Stimulated activated CD4-positive, alpha-beta T cell treated with anti-CD3 and anti-CD28 coated beads, TNF-alpha, amount 100 ng/mL, for 24 hours (primary cell): ENCODE measurements at regions not wholly inside any gene's neighbourhood (a gene's known extent, or its start where the extent isn't known, plus 50 kb on each side); places are given as distances from the start of the nearest gene placed in this dataset.

Experiments
- DNase-seq, 3 experiments: peaks; one replicate each; pipeline ENCODE4 v3.0.0-alpha.2; 2020; ENCODE audit warnings: low read depth in 3 of 3

DNA sequence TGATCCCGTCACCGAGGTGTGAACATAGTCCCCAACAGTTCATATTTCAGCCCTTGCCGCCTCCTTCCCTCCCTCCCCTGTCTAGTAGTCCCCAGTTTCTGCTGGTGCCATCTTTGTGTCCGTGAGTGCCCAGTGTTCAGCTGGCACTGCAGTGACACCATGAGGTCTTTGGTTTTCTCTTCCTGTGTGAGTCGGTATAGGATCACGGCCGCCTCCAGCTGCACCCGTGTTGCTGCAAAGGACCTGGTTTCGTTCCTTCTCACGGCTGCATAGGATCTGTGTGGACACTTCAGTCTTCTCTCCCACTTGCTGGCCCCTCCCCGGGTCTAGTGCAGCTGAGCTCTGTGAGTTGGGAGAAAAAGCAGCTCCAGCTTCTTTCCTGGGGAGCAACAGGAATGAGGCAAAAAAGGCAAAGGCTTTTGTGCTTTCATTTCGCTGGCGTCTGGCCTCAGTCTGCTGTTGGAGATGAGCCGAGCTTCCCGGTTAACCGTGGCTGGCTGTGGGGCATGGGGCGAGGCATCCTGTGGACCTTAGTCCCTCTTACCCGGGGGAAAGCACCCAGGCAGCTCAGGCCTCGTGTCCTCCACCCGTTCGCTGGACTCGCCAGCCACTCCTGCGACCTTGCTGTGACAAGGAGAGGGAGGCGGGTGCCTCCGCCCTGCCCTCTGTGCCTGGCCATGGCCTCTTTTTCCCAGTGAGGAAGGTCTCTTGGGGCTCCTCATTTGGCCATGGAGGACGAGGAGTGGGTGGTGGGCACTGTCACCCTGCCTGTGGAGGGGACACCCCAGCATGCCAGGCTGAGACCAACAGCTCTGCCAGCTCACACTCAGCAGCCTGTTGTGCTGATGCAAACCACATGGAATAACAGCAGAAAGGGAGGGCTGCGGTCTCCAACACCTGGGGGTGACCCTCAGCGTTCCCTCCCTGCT, 196.5 kb downstream of the TEX29 start:
- no peak for DNase-seq

DNA sequence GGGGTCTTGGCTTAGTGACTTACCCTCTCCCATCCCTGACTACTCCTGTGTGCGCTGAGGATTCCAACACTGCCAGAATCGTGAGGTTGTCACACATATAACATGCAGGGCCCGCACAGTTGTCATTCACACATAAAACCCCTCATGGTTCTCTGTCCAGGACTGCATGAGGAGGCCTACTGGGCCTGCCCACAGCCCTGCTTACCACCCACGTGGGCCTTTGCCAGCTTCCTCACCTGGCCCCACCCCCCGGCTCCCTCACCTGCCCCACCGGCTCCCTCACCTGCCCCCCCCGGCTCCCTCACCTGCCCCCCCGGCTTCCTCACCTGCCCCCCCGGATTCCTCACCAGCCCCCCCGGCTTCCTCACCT, 197.2 kb downstream of the TEX29 start:
- DNase-seq: no peak

DNA sequence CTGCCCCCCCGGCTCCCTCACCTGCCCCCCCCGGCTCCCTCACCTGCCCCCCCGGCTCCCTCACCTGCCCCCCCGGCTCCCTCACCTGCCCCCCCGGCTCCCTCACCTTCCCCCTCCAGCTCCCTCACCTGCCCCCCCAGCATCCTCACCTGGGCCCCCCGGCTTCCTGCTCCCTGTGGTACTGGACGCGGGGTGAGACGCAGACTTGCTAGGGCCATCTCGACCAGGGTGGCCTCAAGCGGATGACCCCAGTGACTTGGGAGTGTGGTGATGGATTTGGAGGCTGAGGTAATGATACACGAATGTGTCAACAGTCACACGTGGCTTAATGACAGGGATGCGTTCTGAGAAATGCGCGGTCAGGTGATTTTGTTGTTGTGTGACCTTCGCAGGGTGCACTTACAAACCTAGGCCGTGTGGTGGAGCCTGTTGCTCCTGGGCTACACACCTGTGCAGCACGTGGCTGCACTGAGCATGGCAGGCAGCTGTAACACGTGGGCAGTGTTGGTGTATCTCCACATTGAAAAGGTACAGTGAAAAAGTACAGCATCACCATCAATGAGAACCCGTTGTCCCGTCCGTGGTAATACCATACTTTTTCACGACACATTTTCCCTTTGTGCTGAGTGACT, 197.8 kb downstream of the TEX29 start:
- no peak for DNase-seq

DNA sequence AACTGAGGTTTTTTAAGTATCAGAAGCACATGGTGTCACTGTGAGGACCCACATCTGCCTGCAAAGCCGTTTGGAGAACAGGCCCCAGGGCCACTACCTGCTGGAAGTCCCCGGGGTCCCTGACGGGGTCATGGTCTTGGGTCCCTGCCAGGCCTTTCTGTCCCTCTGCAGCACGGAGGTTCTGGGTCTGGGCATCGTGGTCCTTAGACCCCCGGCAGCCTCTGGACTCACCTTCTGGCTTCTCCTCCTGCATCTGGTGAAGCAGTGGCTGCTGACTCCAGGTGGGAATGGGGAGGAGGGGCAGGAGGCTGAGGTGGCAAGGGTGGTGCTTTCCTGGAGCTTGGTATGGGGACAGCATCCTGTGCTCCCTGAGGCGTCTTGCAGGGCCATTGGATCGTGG, 198.6 kb downstream of the TEX29 start:
- no peak for DNase-seq

DNA sequence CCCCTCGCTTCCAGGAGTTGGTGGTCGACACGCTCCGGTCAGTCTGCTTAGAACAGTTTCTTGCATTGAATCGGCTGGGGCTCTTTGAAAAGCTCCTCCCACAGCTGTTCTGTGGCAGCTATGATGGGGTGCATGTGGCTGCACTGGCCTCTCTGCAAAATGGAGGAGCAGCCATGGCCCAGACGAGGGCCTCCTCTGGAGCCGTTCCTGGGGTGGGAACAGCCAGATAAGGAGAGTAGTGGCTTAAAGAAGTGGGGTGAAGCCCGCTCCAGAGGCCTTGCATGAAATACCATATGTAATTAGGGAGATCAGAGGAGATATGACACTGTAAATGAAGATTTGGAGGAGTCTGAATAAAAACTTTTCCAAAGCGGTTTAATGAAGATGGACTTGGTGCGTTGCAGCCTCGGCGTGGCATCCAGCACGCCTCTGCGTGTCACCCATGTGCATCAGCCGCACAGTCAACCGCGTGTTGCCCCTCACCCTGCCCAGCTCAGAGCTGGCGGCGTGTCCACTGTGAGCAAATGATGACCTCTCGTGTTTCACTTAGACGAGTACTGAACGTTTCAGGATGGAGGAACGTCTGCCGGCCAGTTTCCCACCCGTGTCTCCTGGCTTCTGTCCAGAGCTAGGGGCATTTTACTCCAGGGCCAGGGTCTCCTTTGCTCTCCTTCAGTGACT, 199.2 kb downstream of the TEX29 start:
- DNase-seq: no peak

DNA sequence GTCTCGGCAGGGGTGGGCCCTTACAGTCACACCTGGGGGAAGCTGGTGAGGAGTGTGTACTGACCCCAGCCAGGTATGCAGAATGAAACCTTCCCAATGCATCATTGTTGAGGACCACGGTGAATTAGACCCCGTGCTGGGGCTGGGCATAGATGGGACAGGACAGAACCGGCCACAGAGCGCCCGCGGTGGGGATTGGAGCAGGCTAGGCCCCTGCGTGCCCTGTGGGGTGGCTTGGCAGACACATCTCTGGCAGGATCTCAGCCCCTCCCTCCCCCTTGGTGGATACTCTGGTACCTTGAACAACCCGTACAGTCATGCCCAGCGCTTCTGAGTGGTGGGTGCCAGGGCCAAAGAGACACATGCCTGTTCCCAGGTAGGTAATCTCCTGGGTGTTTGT, 200.6 kb downstream of the TEX29 start:
- DNase-seq: no peak

DNA sequence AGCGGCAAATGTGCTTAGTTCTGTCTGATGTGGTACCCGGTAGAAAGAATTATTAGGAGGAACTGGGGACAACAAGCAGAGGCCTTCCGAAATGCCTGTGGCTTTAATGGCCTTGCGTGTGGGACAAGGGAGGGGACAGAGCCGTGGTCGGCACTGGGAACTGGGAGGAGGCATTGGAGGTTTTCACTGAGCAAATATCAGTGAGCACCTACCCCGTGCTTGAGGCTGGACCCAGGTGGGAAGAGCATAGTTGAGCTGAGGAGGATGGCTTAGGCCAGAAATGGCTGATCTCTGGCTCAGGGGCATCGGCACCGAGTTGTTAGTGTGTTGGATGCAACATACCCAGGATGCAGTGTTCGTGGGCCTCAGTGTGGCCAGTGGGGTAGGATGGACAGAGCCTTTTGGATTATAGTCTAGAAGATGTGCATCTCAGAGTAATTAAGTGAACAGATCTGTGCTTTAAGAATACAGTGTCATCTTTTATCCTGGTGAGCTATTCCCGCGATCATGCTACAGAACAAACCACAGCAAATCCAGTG, 201.3 kb downstream of the TEX29 start:
- DNase-seq: no peak

DNA sequence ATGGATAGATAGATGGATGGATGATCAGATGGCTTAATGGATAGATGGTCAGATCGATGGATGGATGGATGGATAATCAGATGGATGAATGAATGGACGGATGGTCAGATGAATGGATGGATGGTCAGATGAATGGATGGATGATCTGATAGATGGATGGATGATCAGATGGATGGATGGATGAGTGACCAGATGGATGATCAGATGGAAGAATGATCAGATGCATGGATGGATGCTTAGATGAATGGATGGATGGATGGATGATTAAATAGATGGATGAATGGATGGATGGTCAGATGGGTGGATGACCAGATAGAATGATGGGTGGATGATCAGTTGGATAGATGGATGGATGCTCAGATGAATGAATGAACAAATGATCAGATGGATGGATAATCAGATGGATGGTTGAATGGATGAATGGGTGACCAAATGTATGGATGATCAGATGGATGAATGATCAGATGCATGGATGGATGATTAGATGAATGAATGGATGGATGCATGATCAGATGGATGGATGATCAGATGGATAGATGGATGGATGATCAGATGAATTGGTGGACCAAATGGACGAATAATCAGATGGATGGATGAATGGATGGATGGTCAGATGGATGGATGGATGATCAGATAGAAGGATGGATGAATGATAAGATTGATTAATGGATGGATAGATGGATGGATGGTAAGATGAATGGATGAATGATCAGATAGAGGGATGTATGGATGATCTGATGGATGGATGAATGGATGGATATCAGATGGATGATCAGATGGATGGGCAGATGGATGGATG, 205.1 kb downstream of the TEX29 start:
- DNase-seq: no peak

DNA sequence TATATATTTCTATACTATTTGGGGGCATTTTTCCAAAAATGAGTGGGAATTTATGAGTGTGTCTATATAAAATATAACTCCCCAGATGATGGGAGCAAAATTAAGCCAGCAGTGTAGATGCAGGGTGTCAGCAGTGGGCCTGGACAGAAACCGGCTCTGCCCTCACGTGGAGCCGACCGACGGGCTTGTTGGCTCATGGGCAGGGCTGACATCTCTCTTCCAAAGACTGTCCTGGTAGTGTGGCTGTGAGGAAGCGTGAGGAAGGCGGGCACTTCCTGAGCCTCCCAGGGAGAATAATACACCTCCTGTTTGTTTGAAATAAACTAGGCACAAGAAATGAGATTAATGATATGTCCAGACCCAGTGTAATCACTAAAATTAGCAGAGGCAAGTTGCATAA, 206.5 kb downstream of the TEX29 start:
- no peak for DNase-seq

DNA sequence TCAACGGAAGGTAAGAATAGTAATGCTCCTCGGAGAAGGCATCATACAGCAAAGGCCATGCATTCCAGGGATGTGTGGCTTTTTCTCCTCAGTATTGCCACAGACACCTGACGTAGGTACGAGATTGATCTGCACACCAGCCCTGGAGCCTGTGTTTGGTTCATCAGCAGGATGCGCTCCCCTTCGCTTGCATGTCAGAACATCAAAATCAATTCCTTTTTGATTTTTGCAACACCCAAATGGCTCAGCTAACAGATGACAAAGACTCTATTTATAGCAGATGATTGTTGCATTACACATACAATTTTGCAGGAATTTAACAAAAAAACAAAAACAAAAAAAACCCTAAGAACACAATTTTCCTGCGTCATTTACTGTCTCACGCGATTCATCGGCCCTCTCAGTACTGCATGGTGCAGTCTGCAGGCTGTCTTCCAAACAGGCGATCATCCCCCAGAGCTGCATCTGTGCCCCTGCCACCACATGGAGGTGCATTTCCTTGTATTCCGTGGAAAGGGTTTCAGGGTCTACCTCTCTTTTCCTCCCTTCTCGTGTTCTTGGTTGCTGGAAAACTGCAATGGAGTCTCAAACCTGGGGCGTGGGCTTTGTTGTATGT, 207.3 kb downstream of the TEX29 start:
- no peak for DNase-seq

DNA sequence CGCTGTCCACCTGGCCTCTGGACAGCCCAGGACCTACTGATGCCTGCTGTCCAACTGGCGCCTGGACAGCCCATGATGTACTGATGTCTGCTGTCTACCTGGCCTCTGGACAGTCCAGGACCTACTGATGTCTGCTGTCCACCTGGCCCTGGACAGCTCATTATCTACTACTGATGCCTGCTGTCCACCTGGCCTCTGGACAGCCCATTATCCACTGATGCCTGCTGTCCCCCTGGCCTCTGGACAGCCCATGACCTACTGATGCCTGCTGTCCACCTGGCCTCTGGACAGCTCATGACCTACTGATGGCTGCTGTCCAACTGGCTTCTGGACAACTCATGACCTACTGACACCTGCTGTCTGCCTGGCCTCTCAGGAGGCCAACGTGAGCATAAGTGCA, 208.1 kb downstream of the TEX29 start:
- DNase-seq: no peak

DNA sequence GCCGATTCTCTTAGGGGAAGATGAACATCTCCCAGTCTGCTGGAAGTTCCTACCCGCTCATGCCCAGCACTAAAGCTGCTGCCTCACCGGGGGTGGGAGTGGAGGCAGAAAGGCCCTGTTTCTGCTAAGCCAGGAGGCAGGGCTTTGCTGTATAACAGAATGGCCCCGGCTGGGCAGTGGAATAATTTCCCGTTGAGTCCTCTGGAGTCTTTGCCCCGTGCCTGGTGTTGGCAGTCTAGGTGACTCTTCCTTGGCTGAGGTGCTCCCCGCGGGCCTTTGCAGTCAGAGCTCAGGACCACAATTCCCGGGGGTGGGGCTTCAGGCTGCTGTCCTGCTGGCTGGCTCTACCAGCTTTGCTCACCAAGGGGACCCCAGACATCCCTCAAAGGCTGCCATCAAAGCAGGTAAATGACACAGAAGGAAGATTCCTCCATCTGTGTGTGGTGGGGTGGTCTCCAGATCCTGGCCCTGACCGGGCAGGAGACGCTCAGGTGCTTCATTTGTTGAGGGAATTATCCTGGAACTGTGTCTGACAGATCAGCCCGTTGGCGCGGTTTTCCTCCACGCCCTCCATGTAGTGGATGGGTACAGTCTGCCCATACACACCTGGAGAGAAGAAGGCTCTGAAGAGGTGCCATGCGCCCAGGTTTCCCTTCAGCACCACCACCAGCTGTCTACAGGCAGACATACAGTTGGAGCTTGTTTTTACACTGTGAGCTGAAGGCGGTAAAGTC, 209.9 kb downstream of the TEX29 start:
- DNase-seq: no peak

DNA sequence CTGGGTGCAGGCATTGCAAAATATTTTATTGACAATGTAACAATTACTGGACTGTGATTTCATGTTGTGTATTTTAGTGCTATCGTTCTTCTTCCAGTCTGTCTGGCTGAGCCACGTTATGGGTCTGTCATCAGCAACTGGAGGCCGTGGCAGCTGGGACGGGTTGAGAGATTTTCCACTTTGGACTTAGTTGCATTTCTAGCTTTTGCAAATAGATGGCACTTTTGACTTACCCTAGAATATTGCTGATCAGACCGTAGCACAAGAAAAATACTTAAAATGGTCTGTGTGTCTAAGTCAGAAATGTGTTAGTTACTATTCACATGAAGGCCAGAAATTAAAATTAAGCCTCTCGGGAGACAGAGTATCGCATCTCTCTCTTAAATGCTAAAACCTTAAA, 211.1 kb downstream of the TEX29 start:
- no peak for DNase-seq

DNA sequence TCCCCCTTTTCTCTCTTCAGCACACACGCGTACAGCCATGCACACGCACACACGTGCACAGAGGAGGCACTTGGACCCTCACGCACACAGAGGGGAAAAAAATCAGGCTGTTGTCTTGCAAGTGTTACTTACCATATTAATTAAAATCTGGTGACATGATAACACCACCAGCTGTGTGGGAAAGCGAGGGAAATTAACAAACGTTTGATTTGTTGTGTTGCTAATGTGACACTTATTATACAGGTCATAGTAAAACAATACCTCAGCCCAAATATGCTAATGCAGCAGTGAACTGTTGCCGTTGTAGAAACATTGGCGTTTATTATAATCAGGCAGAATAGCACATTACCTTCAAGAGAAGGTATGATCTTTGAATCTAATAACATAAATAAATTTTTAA, 211.7 kb downstream of the TEX29 start:
- no peak for DNase-seq

DNA sequence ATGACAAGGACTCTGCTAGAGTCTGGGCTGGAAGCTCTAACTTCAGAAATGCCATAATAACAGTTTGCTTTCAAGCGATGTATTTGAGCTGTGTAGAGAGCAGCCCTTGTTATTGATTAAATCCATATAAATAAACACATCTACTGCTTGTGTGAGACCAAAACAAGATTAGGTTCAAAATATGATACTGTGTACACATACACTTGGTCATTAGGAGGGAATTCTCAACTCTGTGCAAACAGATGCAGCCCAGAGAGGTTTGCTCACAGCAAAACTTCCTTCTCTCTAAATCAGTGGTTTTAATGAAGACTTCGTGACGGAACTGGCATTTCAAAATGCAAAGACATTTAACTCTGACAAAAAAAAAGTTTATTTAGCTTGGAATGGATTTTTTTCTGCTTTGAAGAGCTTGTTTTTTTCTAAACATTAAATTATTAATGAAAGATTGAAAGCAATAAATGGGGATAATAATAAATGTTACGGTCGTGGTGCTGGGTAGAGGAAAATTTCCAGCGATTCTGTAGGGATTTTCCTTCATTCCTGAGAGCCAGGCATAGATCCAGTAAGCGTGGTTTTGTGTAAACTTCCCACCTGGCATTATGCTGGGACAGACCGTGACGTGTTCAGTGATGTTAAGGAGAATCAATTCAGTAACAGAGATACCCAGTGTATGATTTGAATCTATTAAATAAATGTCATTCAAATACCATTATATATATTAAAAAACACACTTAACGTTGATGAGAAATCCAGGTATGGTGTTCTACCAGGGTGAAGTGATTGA, 213.7 kb downstream of the TEX29 start:
- no peak for DNase-seq

DNA sequence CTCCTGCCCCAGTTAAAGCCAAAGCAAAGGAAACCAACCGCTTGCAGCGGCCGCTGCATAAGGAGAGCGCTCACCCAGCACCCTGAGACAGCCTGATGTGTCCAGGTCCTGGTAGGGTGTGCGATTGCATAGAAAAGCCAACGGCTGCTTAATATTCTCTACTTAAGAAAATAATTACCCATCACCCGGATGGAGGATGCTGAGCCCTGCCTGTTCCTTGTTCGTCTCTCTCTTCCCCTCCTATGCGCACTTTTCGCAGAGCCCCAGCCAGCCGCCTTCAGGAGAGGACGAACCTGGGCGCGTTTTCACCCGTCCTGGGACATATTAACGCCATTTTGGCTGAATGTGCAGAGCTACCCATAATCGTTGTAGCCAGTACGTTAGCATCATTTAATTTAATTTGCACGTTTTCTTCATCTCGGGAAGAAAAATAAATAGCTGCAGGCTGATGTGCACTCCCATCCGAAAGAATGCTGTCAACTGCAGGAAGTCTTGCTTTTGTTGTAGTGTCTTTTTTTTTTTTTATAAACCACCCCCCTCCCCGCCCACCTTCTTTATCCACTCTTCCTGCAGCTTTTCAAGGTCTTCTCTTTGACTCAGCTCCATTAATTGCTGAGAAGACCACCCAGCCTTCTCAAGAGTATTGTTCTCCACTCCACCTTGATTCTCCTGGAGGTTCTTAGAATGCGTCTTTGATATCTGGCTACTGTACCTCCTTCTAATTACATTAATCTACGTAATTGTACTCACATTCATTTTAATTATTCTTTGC, 214.5 kb downstream of the TEX29 start:
- no peak for DNase-seq

DNA sequence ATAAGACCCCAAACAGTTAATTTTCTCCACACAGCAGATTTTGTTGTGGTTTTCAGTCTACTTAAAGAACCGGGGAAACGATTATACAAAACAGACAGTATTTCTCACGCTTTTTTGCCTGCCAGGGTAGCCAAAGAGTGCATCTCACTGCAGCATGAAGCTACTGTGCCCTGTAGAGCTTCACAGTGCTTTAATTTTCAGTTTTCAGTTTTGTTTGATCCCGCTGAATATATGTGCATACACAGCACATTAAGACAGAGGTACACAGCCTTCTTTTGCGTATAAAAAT, 215.0 kb downstream of the TEX29 start:
- DNase-seq: no peak

DNA sequence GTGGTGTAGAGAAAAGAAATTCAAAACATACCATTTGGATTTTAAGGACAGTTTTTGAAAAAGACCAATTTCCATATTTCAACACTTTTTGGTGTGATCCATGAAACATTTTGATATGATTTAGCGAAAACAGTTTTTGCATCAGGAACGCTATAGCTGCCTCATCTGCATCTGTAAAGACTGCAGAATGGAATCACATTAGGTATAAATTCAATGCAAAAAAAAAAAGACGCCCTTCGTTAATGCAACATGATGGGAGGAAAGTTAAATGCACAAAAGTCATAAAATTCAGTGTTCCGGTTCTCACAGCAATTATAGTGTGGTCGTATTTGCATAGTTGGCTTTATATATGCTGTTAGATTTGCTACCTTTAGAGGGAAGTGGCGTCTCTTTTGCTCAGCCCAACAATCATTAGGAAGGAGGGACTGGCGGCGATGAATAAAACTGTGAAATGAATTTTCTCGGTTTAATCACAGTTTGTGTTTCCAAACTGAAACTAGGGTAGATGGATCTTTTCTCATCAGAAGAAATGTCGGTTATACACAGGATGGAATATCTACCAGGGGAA, 215.7 kb downstream of the TEX29 start:
- DNase-seq: no peak
